Hepatocyte (in vitro differentiated cells): ENCODE measurements at regions not wholly inside any gene's neighbourhood (a gene's known extent, or its start where the extent isn't known, plus 50 kb on each side); places are given as distances from the start of the nearest gene placed in this dataset.

ENCODE experiments used
- EZH2phosphoT487 ChIP-seq: fragments of 200-600 bp; sonication (generic); IDR thresholded peaks from one replicate; pipeline ENCODE4 v1.6.1; 2018; ENCODE audit warnings: antibody characterized with exemption, mild to moderate bottlenecking, low read depth, moderate library complexity; ENCODE audit not compliant: unreplicated experiment, severe bottlenecking
- TF ChIP-seq, protein P1 (sequence below): fragments of 200-600 bp; sonication (generic); IDR thresholded peaks from 2 replicates; pipeline ENCODE4 v1.5.1; 2016; ENCODE audit warnings: antibody characterized with exemption, mild to moderate bottlenecking; ENCODE audit not compliant: poor library complexity

- TF ChIP-seq, protein P1, sequence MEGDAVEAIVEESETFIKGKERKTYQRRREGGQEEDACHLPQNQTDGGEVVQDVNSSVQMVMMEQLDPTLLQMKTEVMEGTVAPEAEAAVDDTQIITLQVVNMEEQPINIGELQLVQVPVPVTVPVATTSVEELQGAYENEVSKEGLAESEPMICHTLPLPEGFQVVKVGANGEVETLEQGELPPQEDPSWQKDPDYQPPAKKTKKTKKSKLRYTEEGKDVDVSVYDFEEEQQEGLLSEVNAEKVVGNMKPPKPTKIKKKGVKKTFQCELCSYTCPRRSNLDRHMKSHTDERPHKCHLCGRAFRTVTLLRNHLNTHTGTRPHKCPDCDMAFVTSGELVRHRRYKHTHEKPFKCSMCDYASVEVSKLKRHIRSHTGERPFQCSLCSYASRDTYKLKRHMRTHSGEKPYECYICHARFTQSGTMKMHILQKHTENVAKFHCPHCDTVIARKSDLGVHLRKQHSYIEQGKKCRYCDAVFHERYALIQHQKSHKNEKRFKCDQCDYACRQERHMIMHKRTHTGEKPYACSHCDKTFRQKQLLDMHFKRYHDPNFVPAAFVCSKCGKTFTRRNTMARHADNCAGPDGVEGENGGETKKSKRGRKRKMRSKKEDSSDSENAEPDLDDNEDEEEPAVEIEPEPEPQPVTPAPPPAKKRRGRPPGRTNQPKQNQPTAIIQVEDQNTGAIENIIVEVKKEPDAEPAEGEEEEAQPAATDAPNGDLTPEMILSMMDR = no peak
- no peak for TF ChIP-seq EZH2phosphoT487
These were observed 138.3 kb downstream of the PCDH10 start for GRCh38 chr4:133287396-133287795.
